GM23338 (cell line): ENCODE measurements at regions not wholly inside any gene's neighbourhood (a gene's known extent, or its start where the extent isn't known, plus 50 kb on each side); places are given as distances from the start of the nearest gene placed in this dataset.

Experiments used
- CREB1 ChIP-seq: fragments of 250-450 bp; sonication (Bioruptor Pico); IDR thresholded peaks from 2 replicates; pipeline ENCODE4 v1.5.0; 2020; ENCODE audit warnings: low read depth, mild to moderate bottlenecking, moderate library complexity
- EZH2 ChIP-seq: fragments of 200-600 bp; sonication (generic); IDR thresholded peaks from one replicate; pipeline ENCODE4 v1.8.0; 2017; ENCODE audit warnings: antibody characterized with exemption, mild to moderate bottlenecking, low read depth; ENCODE audit not compliant: unreplicated experiment
- EZH2phosphoT487 ChIP-seq: fragments of 200-600 bp; sonication (generic); IDR thresholded peaks from one replicate; pipeline ENCODE4 v1.8.1; 2018; ENCODE audit warnings: antibody characterized with exemption; ENCODE audit not compliant: unreplicated experiment
- JUNB ChIP-seq: IDR thresholded peaks from one replicate; pipeline ENCODE4 v1.6.1; 2016; ENCODE audit warnings: antibody characterized with exemption; ENCODE audit not compliant: unreplicated experiment
- POLR2AphosphoS5 ChIP-seq: IDR thresholded peaks from 2 replicates; pipeline ENCODE4 v1.6.1; 2016; ENCODE audit warnings: antibody characterized with exemption, low read depth
- STAT1 ChIP-seq: IDR thresholded peaks from one replicate; pipeline ENCODE4 v1.6.1; 2016; ENCODE audit warnings: antibody characterized with exemption; ENCODE audit not compliant: unreplicated experiment
- ZNF114 ChIP-seq: fragments of 250-450 bp; sonication (Bioruptor Pico); IDR thresholded peaks from 2 replicates; pipeline ENCODE4 v1.5.0; 2020; ENCODE audit warnings: mild to moderate bottlenecking, moderate library complexity
- ZNF331 ChIP-seq: fragments of 250-450 bp; sonication (Bioruptor Pico); IDR thresholded peaks from 2 replicates; pipeline ENCODE4 v1.5.0; 2020; ENCODE audit warnings: low read depth, mild to moderate bottlenecking, moderate library complexity
- TF ChIP-seq, protein P1 (sequence below), 2 experiments: fragments of 200-600 bp in 1 of 2; sonication (generic) in 1 of 2; conservative IDR thresholded peaks; 2 replicates each; pipeline versions ENCODE4 v1.5.1 to v1.6.1; 2016 to 2017; ENCODE audit warnings: antibody characterized with exemption in 2 of 2, low read depth in 2 of 2, mild to moderate bottlenecking in 2 of 2, moderate library complexity in 1 of 2
- TF ChIP-seq, protein P2 (sequence below): IDR thresholded peaks from one replicate; pipeline ENCODE4 v1.6.1; 2018; ENCODE audit warnings: antibody characterized with exemption; ENCODE audit not compliant: unreplicated experiment
- TF ChIP-seq, protein P3 (sequence below): IDR thresholded peaks from 2 replicates; pipeline ENCODE4 v1.6.1; 2016; ENCODE audit warnings: antibody characterized with exemption

DNA sequence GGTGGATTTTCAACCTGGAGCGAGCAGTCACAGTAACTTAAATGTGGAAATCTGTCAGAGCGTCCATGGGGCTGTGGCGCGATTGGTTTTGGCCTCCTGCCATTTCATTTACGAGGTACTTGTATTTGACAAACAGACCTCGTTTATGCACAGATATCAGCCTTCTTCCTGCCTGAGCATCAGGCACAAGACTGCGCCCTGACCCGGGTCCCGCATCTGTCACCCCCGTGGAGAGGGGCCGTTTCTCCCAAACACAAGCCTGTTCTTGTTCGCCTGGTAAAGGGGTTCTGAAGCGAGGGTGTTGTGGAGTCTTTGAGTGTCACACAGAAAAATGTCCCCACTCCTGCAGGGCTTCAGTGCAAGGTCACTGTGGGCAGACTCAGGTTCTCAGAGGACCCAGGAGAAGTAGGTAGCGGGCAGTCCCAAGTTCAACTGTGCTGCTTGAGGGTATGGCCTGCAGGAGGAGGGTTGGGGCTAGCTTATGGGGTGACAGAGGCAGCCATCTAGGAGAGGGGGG, 202.3 kb downstream of the URI1 start:
- TF ChIP-seq CREB1 (CRISPR knock-in tag) (no peak), EZH2phosphoT487 (no peak), POLR2AphosphoS5 (no peak), ZNF114 (CRISPR knock-in tag) (no peak), EZH2 (no peak), JUNB (no peak), ZNF331 (no peak), STAT1 (no peak)
- TF ChIP-seq, protein P1, sequence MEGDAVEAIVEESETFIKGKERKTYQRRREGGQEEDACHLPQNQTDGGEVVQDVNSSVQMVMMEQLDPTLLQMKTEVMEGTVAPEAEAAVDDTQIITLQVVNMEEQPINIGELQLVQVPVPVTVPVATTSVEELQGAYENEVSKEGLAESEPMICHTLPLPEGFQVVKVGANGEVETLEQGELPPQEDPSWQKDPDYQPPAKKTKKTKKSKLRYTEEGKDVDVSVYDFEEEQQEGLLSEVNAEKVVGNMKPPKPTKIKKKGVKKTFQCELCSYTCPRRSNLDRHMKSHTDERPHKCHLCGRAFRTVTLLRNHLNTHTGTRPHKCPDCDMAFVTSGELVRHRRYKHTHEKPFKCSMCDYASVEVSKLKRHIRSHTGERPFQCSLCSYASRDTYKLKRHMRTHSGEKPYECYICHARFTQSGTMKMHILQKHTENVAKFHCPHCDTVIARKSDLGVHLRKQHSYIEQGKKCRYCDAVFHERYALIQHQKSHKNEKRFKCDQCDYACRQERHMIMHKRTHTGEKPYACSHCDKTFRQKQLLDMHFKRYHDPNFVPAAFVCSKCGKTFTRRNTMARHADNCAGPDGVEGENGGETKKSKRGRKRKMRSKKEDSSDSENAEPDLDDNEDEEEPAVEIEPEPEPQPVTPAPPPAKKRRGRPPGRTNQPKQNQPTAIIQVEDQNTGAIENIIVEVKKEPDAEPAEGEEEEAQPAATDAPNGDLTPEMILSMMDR (conservative IDR thresholded peaks at IDR 0.05; ENCODE audit: low read depth in 2 of 2): no peak
- TF ChIP-seq, protein P2, sequence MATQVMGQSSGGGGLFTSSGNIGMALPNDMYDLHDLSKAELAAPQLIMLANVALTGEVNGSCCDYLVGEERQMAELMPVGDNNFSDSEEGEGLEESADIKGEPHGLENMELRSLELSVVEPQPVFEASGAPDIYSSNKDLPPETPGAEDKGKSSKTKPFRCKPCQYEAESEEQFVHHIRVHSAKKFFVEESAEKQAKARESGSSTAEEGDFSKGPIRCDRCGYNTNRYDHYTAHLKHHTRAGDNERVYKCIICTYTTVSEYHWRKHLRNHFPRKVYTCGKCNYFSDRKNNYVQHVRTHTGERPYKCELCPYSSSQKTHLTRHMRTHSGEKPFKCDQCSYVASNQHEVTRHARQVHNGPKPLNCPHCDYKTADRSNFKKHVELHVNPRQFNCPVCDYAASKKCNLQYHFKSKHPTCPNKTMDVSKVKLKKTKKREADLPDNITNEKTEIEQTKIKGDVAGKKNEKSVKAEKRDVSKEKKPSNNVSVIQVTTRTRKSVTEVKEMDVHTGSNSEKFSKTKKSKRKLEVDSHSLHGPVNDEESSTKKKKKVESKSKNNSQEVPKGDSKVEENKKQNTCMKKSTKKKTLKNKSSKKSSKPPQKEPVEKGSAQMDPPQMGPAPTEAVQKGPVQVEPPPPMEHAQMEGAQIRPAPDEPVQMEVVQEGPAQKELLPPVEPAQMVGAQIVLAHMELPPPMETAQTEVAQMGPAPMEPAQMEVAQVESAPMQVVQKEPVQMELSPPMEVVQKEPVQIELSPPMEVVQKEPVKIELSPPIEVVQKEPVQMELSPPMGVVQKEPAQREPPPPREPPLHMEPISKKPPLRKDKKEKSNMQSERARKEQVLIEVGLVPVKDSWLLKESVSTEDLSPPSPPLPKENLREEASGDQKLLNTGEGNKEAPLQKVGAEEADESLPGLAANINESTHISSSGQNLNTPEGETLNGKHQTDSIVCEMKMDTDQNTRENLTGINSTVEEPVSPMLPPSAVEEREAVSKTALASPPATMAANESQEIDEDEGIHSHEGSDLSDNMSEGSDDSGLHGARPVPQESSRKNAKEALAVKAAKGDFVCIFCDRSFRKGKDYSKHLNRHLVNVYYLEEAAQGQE: no peak
- TF ChIP-seq, protein P3, sequence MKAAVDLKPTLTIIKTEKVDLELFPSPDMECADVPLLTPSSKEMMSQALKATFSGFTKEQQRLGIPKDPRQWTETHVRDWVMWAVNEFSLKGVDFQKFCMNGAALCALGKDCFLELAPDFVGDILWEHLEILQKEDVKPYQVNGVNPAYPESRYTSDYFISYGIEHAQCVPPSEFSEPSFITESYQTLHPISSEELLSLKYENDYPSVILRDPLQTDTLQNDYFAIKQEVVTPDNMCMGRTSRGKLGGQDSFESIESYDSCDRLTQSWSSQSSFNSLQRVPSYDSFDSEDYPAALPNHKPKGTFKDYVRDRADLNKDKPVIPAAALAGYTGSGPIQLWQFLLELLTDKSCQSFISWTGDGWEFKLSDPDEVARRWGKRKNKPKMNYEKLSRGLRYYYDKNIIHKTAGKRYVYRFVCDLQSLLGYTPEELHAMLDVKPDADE: no peak
